Lower lobe of right lung (tissue), 2 donors: ENCODE measurements at regions not wholly inside any gene's neighbourhood (a gene's known extent, or its start where the extent isn't known, plus 50 kb on each side); places are given as distances from the start of the nearest gene placed in this dataset.

Experiments
- ATAC-seq, 2 donors: fragments of 200-7000 bp; cut with Tn5 transposase; one replicate each; pipeline ENCODE4 v1.9.1; 2020 to 2022; ENCODE audit warnings: mild to moderate bottlenecking in 2 of 2, moderate library complexity in 2 of 2
- DNase-seq: peaks from one replicate; pipeline ENCODE4 v3.0.0-alpha.2; 2020
- H3K27ac ChIP-seq: fragments of 200-600 bp; one replicate; pipeline ENCODE4 v1.8.0; 2022
- H3K27me3 ChIP-seq: fragments of 200-600 bp; one replicate; pipeline ENCODE4 v1.8.0; 2022; ENCODE audit warnings: low read depth
- H3K36me3 ChIP-seq: fragments of 200-600 bp; one replicate; pipeline ENCODE4 v1.8.0; 2022; ENCODE audit warnings: mild to moderate bottlenecking
- H3K4me1 ChIP-seq: fragments of 200-600 bp; one replicate; pipeline ENCODE4 v1.8.0; 2022
- H3K4me3 ChIP-seq: fragments of 200-600 bp; one replicate; pipeline ENCODE4 v1.8.0; 2022; ENCODE audit warnings: mild to moderate bottlenecking
- H3K9me3 ChIP-seq: fragments of 200-600 bp; one replicate; pipeline ENCODE4 v1.8.0; 2022
- intact Hi-C: fragments of 100-400 bp; cut with DNase I; formaldehyde crosslinking; loops from one replicate; pipeline ENCODE4 v1.11.0; 2022
- TF ChIP-seq, protein P1 (sequence below): fragments of 200-600 bp; IDR thresholded peaks from one replicate; pipeline ENCODE4 v1.8.0; 2022; ENCODE audit warnings: antibody characterized with exemption, mild to moderate bottlenecking
- donor health status: DM: no; HTN: yes; CAD: no; lungs with severe emphysema.

DNA sequence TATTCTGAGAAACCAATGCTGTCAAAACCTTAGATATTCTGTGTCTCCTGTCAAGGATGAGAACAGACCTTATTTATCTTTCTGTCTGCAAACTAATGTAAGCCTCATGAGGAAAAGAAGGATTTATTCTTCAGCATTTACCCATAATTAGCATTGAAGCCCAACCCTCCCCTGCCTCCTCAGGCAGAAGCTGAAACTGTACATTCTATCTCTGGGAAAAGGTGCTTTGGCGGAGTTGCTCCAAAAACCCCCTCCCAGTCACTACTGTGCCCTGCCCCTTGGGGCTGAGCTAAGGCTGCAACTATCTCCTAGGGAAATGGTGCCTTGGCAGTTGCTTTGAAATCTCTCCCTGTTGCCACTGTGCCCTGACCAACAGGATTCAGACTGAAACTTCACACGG is 106.2 kb upstream of the TLR4 start:
- H3K36me3 ChIP-seq = no peaks in the 10 kb centered on the region
- no peaks in the 10 kb centered on the region for H3K4me1 ChIP-seq
- peaks cover 9% of the 10 kb centered on the region for H3K9me3 ChIP-seq
- no peak overlapping the region for H3K27ac ChIP-seq
- DNase-seq (no peak), ATAC-seq (no peak)
- TF ChIP-seq, protein P1, sequence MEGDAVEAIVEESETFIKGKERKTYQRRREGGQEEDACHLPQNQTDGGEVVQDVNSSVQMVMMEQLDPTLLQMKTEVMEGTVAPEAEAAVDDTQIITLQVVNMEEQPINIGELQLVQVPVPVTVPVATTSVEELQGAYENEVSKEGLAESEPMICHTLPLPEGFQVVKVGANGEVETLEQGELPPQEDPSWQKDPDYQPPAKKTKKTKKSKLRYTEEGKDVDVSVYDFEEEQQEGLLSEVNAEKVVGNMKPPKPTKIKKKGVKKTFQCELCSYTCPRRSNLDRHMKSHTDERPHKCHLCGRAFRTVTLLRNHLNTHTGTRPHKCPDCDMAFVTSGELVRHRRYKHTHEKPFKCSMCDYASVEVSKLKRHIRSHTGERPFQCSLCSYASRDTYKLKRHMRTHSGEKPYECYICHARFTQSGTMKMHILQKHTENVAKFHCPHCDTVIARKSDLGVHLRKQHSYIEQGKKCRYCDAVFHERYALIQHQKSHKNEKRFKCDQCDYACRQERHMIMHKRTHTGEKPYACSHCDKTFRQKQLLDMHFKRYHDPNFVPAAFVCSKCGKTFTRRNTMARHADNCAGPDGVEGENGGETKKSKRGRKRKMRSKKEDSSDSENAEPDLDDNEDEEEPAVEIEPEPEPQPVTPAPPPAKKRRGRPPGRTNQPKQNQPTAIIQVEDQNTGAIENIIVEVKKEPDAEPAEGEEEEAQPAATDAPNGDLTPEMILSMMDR = no peak
- intact Hi-C loops = no loop called here
- H3K4me3 ChIP-seq = no peak overlapping the region
- no peaks in the 10 kb centered on the region for H3K27me3 ChIP-seq

GRCh38 chr9:117596678-117597077 is 107.5 kb upstream of the TLR4 start:
- intact Hi-C loops = no loop called here
- no peak for ATAC-seq
- TF ChIP-seq, protein P1 = no peak

DNA sequence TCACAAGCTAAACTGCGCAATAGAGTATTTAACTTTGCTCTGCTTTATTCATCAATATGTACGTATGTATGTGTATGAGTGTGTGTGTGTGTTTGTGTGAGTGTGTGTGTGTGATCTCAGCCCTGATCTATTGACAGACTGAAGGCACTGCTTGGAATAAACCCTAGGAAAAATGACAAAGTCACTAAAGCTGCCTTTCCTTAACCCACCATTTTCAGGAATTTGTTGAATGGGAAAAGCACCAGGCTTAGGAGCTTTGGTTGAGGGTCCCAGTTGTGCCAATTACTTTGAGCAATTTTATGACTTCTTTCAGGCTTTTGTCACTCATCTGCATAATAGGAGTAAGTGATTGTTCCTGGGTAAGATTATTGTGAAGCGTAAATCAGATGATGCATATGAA is 108.6 kb upstream of the TLR4 start:
- no peak for ATAC-seq
- intact Hi-C loops = no loop called here
- TF ChIP-seq, protein P1 = no peak
- Histone ChIP-seq H3K27me3 (no peaks in the 10 kb centered on the region), H3K27ac (no peak overlapping the region), H3K36me3 (no peaks in the 10 kb centered on the region), H3K4me3 (no peak overlapping the region), H3K4me1 (no peaks in the 10 kb centered on the region), H3K9me3 (peaks cover 4% of the 10 kb centered on the region)
- no peak for DNase-seq

More at GRCh38 chr9:117596678-117597077, 107.5 kb upstream of the TLR4 start:
- no peak for DNase-seq
- no peak overlapping the region for H3K27ac ChIP-seq
- no peak overlapping the region for H3K4me3 ChIP-seq
- H3K36me3 ChIP-seq = no peaks in the 10 kb centered on the region
- peaks cover 8% of the 10 kb centered on the region for H3K9me3 ChIP-seq
- H3K4me1 ChIP-seq = no peaks in the 10 kb centered on the region
- H3K27me3 ChIP-seq = no peaks in the 10 kb centered on the region

DNA sequence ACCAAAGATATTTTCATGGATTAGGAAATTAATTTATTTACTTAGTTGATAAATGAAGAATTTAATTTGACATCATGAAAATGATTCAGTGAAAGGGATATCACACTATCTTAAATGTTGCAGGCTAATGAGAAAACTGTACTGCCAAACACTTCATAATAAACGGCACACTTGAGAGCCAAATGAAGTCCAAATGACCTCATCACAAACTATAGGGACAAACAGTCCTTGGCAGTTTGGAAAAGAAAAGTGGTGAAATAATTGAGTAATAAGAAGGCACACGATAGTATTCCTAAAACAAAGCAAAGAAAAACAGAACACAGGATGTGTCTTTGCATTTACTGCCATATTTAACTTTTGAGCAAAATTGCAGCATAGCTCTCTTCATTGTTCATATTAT is 116.9 kb upstream of the TLR4 start:
- intact Hi-C loops = no loop called here
- H3K9me3 ChIP-seq = no peaks in the 10 kb centered on the region
- ATAC-seq (no peak), DNase-seq (no peak)
- H3K4me3 ChIP-seq = no peak overlapping the region
- H3K27ac ChIP-seq = no peak overlapping the region
- H3K4me1 ChIP-seq = no peaks in the 10 kb centered on the region
- H3K27me3 ChIP-seq = no peaks in the 10 kb centered on the region
- no peaks in the 10 kb centered on the region for H3K36me3 ChIP-seq
- TF ChIP-seq, protein P1 = no peak

GRCh38 chr9:117574099-117574498 is 130.1 kb upstream of the TLR4 start:
- TF ChIP-seq, protein P1 = no peak
- H3K36me3 ChIP-seq = no peaks in the 10 kb centered on the region
- H3K27ac ChIP-seq = no peak overlapping the region
- H3K9me3 ChIP-seq = no peaks in the 10 kb centered on the region
- no peak overlapping the region for H3K4me3 ChIP-seq
- no peaks in the 10 kb centered on the region for H3K27me3 ChIP-seq
- intact Hi-C loops = no loop called here
- no peak for ATAC-seq
- no peak for DNase-seq
- H3K4me1 ChIP-seq = no peaks in the 10 kb centered on the region

GRCh38 chr9:117564839-117565238 is 139.4 kb upstream of the TLR4 start:
- intact Hi-C loops = no loop called here
- Histone ChIP-seq H3K4me3 (no peak overlapping the region), H3K27ac (no peak overlapping the region), H3K4me1 (no peaks in the 10 kb centered on the region), H3K9me3 (no peaks in the 10 kb centered on the region), H3K27me3 (no peaks in the 10 kb centered on the region), H3K36me3 (no peaks in the 10 kb centered on the region)
- TF ChIP-seq, protein P1 = no peak
- ATAC-seq (no peak), DNase-seq (no peak)
